Stimulated activated CD8-positive, alpha-beta memory T cell treated with anti-CD3 and anti-CD28 coated beads, Interleukin-7, amount 100 ng/mL, for 4 hours (primary cell): ENCODE measurements at regions not wholly inside any gene's neighbourhood (a gene's known extent, or its start where the extent isn't known, plus 50 kb on each side); places are given as distances from the start of the nearest gene placed in this dataset.
"Not testable (repeated sequence)": the region's sequence is repeated elsewhere in the genome, so short reads cannot be mapped to it uniquely, and the experiment has no call there.

Experiments
- DNase-seq, 2 donors: peaks; one replicate each; pipeline ENCODE4 v3.0.0-alpha.2; 2020; ENCODE audit warnings: low read depth in 2 of 2

DNA sequence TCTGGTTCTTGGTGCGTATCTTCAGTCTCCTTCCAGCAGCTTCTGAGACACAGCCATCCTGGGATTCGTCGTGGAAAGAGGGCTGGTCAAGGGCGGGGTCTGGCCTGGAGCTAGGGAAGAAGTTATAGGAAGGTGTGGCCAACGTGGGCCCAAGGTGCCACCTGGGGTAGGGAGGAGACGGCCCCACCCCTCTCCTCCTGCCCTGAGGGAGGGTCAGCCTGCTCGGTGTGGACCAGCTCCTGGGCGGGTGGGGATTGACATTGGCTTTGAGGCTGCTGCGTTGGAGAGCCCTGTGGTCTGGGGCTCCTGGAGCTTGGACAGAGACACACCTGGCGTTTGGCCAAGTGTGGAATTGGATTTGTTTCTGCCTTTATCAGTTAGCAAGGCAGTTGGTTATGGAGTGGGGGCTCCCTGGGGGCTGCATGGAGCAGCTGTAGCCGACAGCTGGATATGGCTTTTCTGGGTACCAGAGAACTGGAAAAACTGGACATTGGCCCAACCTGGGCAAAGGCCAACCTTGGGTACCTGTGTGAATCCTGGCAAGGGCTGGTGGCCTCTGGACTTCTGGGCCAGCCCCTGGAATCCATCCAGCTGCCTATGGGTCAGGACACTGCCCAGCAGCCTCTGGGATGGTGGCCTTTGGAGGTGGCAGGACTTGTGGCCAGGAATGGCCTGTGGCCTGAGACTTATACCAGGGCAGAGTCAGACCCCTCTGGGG, 75.7 kb upstream of the PPP1R26 start:
- DNase-seq = no peak

GRCh38 chr9:135404451-135405144, 75.0 kb upstream of the PPP1R26 start:
- no peak for DNase-seq

GRCh38 chr9:135405145-135405464, 74.5 kb upstream of the PPP1R26 start:
- DNase-seq = not testable (repeated sequence)

GRCh38 chr9:135408476-135409254, 70.9 kb upstream of the PPP1R26 start:
- DNase-seq = no peak

GRCh38 chr9:135409286-135410200, 70.0 kb upstream of the PPP1R26 start:
- DNase-seq = no peak

- DNase-seq = no peak
Observed at GRCh38 chr9:135410421-135410820, 69.2 kb upstream of the PPP1R26 start.

GRCh38 chr9:135410831-135411473, 68.6 kb upstream of the PPP1R26 start:
- DNase-seq = no peak

GRCh38 chr9:135411605-135412004, 68.0 kb upstream of the PPP1R26 start:
- not testable (repeated sequence) for DNase-seq

GRCh38 chr9:135412315-135413085, 67.1 kb upstream of the PPP1R26 start:
- DNase-seq = peak in 1 of 2 donors; percentile 30

DNA sequence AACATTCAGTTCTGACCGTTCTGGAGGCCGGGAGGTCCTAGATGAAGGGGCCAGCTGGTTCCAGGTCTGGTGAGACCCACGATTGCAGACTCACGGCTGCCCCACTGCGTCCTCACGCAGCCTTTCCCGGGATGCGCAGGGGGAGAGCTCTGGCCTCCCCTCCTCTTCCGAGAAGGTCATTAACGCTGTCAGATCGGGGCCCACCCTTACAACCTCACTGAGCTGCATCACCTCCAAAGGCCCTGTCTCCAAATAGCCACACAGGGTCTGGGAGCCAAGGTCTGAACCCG, 66.6 kb upstream of the PPP1R26 start:
- DNase-seq = no peak

DNA sequence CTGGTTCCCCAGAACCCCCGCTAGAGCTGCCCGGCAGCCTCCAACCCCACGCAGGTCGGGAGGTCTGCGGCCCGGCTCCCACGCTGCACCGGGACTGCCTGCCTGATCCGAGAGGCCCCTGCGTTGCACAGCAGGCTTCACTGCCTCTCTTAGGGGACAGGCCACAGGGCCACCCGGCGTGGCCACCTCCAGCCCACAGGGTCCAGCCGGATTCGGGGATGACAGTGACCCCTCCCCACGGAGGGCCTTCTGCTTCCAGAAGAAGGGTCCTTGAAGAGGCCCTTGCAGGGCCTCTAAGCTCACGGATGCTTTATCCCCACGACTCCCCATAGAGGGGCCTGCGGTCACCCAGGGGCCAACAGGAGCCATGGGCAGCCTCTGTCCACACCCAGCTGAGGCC, 66.1 kb upstream of the PPP1R26 start:
- DNase-seq = no peak

- no peak for DNase-seq
Observed at GRCh38 chr9:135414293-135414692, 65.3 kb upstream of the PPP1R26 start.

DNA sequence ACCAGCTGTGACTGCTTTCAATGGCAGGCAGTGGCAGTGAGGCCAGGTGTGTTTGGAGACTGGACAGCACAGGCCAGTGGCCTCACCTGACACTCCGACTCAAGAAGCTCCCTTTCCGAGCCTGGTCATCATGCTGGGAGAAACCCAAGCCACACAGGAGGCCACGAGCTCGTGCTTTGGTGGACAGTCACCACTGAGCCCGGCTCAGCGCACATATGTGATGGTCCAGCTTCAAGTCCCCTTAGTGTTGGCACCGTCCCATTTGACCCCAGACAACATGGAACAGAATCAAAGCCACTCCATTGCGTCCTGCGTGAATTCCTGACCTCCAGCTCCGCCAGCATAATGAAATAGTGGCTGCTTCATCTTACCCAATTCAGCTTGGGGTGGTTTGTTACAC, 64.0 kb upstream of the PPP1R26 start:
- DNase-seq = no peak

DNA sequence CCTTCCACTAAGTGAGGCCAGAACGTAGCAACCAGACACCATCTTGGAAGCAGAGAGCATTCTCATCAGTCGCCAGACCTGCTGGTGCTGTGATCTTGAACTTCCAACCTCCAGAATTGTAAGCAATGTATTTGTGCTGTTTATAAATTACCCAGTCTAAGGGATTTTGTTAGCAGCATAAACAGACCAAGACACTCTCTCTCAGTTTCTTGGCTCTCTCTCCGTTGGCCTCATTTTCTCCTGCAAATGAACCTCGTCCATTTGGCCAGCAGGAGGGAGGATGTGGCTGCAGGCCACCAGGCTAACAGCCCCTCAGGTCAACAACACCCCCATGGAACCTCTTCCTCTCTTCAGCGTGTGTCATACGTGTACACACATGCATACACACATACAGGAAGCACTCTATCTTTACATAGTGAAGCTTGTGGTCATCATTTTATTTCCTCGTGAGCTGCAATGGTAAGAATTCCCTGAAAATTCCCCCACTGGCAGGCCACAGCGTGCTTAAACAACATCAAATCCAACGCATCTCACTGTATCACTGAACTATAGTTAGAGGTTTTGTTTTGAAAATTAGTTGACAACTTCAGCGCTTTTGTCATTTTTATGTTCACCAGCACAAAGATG, 62.8 kb upstream of the PPP1R26 start:
- DNase-seq = no peak

DNA sequence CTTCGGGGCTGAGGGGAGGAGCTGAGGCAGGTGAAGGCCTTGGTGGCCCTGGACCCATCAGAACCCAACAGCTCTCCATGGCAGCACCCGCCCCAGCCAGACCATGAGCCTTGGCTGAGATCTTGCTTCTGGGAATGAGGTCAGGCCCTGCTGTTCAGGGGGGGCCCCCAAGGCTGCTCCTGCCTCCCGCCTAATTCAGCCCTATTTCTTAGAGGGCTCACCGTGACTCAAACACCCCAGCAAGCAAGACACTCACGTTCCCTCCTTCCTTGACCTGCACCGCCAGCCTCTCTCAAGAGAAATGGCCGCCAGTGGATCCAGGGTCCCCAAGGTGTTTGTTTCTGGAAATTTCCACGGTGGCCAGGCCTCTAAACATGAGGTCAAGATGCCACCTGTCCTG, 61.4 kb upstream of the PPP1R26 start:
- DNase-seq = no peak

DNA sequence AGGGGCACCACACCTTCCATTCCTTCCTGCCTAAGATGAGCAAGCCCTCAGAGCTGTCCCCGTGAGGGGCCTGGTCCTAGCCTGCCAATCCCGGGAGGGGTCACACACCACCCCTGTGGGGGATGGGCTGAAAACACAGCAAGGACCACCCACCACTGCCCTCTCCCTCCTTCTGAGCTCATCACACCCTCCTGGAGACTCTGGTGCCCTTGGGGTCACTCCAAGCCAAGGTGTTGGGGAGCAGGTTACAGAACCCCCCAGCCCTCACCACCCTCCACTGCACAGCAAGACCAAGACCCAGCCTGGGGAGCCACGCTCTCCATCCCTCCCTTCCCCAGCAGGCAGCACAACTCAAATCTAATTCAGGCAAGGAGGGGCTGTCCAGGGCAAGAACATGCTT, 60.5 kb upstream of the PPP1R26 start:
- DNase-seq = no peak

- no peak for DNase-seq
Observed at GRCh38 chr9:135422341-135422944, 57.1 kb upstream of the PPP1R26 start.

DNA sequence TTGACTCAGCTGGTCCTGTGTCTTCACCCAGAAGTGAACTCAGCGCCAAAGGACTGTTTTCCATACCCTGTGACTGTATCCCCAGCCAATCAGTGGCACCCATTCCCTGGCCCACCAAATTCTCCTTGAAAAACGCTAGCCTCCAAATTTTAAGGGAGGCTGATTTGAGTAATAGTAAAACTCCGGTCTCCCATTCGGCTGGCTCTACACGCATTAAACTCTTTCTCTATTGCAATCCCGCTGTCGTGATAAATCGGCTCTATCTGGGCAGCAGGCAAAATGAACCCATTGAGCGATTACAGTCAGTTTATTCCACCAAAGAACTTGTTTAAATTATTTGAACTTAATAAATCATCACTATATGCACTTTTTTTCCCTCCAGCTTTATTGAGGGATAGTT, 55.9 kb upstream of the PPP1R26 start:
- DNase-seq = no peak
